Brain pericyte (primary cell): ENCODE measurements at regions not wholly inside any gene's neighbourhood (a gene's known extent, or its start where the extent isn't known, plus 50 kb on each side); places are given as distances from the start of the nearest gene placed in this dataset.

Experiments
- DNase-seq: peaks from one replicate; pipeline ENCODE4 v3.0.0-alpha.2; 2012; ENCODE audit warnings: low read depth, low spot score

GRCh38 chr15:98385752-98386381 lies 262.5 kb upstream of the IGF1R start:
- no peak for DNase-seq

- no peak for DNase-seq
These were observed 261.8 kb upstream of the IGF1R start for GRCh38 chr15:98386561-98386960.

- DNase-seq: no peak
These were observed 260.5 kb upstream of the IGF1R start for GRCh38 chr15:98387866-98388265.

- no peak for DNase-seq
These were observed 257.3 kb upstream of the IGF1R start for GRCh38 chr15:98390946-98391530.

- no peak for DNase-seq
These were observed 256.8 kb upstream of the IGF1R start for GRCh38 chr15:98391568-98391967.

- no peak for DNase-seq
These were observed 254.9 kb upstream of the IGF1R start for GRCh38 chr15:98393471-98393870.

GRCh38 chr15:98394546-98394945 lies 253.8 kb upstream of the IGF1R start:
- no peak for DNase-seq

GRCh38 chr15:98395974-98396610 lies 252.2 kb upstream of the IGF1R start:
- no peak for DNase-seq

- no peak for DNase-seq
These were observed 250.9 kb upstream of the IGF1R start for GRCh38 chr15:98397419-98397818.

GRCh38 chr15:98398056-98398455 lies 250.3 kb upstream of the IGF1R start:
- DNase-seq: no peak

GRCh38 chr15:98398886-98399285 lies 249.5 kb upstream of the IGF1R start:
- DNase-seq: no peak

- no peak for DNase-seq
These were observed 248.2 kb upstream of the IGF1R start for GRCh38 chr15:98400120-98400519.

GRCh38 chr15:98401029-98401428 lies 247.3 kb upstream of the IGF1R start:
- no peak for DNase-seq

GRCh38 chr15:98402486-98402885 lies 245.9 kb upstream of the IGF1R start:
- DNase-seq: no peak

GRCh38 chr15:98403169-98403568 lies 245.2 kb upstream of the IGF1R start:
- DNase-seq: no peak

- no peak for DNase-seq
These were observed 244.8 kb upstream of the IGF1R start for GRCh38 chr15:98403569-98403968.

- no peak for DNase-seq
These were observed 243.3 kb upstream of the IGF1R start for GRCh38 chr15:98405013-98405412.

GRCh38 chr15:98408231-98408630 lies 240.1 kb upstream of the IGF1R start:
- no peak for DNase-seq

GRCh38 chr15:98410328-98410727 lies 238.0 kb upstream of the IGF1R start:
- no peak for DNase-seq

- DNase-seq: no peak
These were observed 235.5 kb upstream of the IGF1R start for GRCh38 chr15:98412852-98413251.

GRCh38 chr15:98413933-98414546 lies 234.3 kb upstream of the IGF1R start:
- no peak for DNase-seq

- no peak for DNase-seq
These were observed 232.0 kb upstream of the IGF1R start for GRCh38 chr15:98416222-98416855.
